22Rv1 (cell line): ENCODE measurements at regions not wholly inside any gene's neighbourhood (a gene's known extent, or its start where the extent isn't known, plus 50 kb on each side); places are given as distances from the start of the nearest gene placed in this dataset.
"Not testable (repeated sequence)": the region's sequence is repeated elsewhere in the genome, so short reads cannot be mapped to it uniquely, and the experiment has no call there.

ENCODE experiments used
- H3K27ac ChIP-seq: fragments of 450-650 bp; 2 replicates; pipeline ENCODE4 v1.5.1; 2017
- CTCF ChIP-seq: fragments of 450-650 bp; IDR thresholded peaks from 2 replicates; pipeline ENCODE4 v1.5.1; 2017; ENCODE audit warnings: mild to moderate bottlenecking
- ZFX ChIP-seq: fragments of 450-650 bp; IDR thresholded peaks from 2 replicates; pipeline ENCODE4 v1.6.1; 2017; ENCODE audit warnings: antibody characterized with exemption, borderline replicate concordance

GRCh38 chr9:110088099-110088498 lies 119.9 kb downstream of the C9orf152 start:
- H3K27ac ChIP-seq, result no peak overlapping the region
- TF ChIP-seq ZFX (no peak), CTCF (no peak)

DNA sequence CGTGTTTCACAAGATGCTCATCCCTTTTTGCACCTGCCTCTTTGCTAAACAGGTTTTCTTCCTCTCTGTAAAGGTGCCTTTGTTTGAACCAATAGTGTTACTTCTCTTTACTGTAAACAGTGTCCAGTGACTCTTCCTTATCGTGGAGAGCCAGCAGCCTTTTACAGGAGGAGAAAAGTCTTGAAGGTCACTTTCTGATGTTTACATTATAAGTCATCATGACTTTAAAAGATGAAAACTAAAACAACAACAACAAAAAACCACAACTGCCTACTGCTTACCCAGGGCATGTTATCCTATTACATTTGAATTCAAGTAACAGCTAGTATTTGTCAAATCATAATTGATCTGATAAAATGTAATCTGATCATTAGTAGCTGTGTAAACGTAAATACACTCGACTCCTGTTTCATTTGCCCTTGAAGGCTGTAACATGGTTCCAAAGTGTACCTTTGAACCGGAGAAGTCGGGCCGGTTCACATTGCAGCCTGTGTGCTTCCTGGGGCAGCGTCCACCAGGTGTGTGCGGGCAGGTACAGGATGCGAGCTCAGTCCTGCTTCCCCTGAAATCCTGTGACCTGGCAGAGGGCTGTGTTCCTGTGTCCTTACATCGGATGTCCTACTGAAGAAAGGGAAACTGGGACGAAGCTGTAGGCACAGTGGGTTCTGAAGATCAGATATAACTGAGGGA lies 118.1 kb downstream of the C9orf152 start:
- peak overlapping the region; percentile 73 for H3K27ac ChIP-seq
- TF ChIP-seq CTCF (no peak), ZFX (no peak)

- TF ChIP-seq CTCF, result no peak
- TF ChIP-seq ZFX, result no peak
- H3K27ac ChIP-seq, result no peak overlapping the region
Measured at GRCh38 chr9:110092792-110093191, 115.2 kb downstream of the C9orf152 start.

DNA sequence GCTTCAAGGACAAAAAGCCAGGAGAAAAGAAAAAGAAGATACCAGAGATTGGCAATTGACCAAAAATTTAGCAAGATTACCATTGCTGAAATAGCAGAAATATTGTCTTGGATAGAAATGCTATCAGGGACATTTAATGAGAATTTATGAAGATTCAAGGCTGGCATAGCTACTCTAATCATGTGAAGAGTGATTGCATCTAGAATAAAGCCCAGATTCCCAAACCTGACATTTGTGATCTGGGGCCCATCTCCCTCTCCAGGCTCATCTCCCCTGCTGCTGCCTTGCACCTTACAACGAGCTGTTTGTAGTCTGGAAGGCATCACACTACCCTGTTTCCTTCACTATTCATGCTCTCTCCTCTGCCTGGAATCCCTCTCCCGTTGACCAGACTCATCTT lies 114.5 kb downstream of the C9orf152 start:
- H3K27ac ChIP-seq, result no peak overlapping the region
- TF ChIP-seq CTCF, result no peak
- TF ChIP-seq ZFX, result no peak

DNA sequence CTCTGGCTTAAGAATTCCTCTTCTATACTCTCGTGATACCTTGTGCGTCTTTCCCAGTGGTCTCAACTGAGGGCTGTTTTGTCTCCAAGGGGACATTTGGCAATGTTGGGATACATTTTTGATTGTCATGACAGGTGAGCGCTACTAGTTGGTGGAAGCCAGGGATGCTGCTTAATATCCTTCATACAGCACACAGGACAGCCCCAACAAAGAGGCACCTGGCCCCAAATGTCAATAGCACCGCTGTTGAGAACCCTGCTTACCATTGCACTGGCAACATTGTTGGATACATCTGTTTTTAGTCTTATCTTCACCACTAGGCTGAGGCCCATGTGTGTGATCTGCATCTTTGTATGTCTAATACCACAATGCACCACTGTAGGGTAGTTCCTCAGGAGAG lies 114.1 kb downstream of the C9orf152 start:
- TF ChIP-seq CTCF (no peak), ZFX (no peak)
- H3K27ac ChIP-seq, result no peak overlapping the region

DNA sequence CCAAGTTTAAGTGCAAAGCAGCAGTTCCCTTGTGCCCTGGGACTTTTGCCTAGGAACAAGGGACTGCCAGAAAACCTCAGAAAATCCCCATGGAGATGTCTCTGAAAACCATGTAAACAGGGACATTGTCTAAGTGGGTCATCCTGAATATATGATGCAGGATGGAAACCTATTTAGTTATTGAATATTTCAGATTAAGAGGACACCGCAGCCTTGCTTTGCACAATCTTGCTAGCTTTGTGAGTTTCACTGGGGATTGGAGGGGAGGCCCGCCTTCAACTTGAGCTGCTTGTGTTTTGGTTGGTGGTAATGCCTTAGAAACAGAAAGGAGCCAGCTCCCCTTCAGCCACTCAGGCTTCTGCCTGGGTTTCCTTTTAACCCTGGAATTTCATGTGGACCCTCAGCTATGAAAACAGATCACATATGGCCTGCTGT lies 112.8 kb downstream of the C9orf152 start:
- no peak for TF ChIP-seq ZFX
- no peak for TF ChIP-seq CTCF
- H3K27ac ChIP-seq, result no peak overlapping the region

- TF ChIP-seq CTCF, result no peak
- TF ChIP-seq ZFX, result no peak
- no peak overlapping the region for H3K27ac ChIP-seq
Measured at GRCh38 chr9:110095776-110096175, 112.2 kb downstream of the C9orf152 start.

DNA sequence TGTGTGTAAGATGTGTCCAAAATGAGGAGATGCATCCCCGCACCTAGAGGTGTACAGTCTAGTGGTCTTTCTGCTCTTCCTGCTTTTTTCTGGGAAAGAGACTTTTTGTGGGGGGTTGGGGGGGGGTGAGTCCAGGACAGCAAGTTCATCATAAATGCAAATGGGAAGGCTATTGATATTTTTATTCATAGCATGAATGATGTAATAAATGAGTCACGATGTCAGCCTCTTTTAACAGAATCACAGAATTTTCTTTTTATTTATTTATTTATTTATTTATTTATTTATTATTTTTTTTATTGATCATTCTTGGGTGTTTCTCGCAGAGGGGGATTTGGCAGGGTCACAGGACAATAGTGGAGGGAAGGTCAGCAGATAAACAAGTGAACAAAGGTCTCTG lies 111.3 kb downstream of the C9orf152 start:
- not testable (repeated sequence) for H3K27ac ChIP-seq
